CD4-positive, alpha-beta T cell treated with Interferon alpha-2 for 1 hour (primary cell): ENCODE measurements at regions not wholly inside any gene's neighbourhood (a gene's known extent, or its start where the extent isn't known, plus 50 kb on each side); places are given as distances from the start of the nearest gene placed in this dataset.

ENCODE experiments used
- DNase-seq, 2 donors: peaks; one replicate each; pipeline ENCODE4 v3.0.0-alpha.2; 2020 to 2022

DNA sequence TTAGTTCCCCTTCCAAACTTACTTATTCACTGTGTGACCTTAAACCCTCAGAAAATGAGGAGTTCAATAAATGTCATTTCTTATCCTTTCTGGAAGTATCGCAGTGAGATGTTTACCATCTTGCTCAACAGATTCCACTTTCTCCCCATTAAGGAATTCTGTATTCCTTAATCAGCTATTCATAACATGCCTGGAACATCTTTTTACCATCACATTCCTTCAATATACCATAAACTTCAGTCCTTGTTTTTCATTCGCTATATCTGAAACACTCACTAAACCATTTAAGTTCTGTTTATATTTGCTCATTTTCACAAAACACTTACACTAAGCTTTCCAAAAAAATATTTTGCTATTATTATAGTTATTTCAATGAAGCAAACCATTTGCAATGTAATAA, 1158.6 kb downstream of the CDH12 start:
- no peak for DNase-seq

DNA sequence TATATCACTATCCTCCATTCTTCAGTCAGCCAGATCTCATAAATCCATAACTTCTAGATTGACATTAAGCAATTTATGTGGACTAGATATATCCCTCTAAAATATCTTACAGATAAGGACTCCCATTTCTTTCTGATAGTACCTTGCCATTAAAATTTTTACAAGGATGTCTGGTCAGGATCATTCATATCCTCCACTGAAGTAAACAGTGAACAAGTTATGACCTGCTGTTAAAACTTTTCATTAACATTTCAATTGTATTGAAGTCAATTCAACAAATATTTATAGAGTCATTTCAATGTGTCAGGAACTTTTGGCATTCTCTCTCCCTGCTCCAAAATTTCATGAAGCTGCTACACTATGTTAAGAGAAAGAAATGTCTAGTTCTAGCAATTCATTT, 1159.6 kb downstream of the CDH12 start:
- no peak for DNase-seq

DNA sequence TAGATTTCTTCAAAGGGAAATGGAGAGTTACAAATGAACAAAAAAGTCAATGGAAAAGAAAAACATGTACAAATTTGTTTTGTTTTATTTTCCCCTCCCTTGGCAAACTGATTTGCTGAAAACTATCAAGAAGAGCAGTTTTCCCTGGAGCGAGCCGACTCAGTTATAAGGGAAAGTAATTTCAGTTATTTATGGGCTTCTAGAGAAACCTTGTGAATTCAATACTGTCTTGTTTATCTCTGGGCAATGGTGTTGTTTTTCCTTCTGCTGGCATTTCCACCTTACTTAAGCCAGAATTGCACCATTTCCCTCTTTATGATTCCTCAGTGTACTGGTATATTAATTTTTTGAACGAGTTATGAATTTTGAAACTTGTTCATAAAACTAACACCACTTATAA, 1163.6 kb downstream of the CDH12 start:
- no peak for DNase-seq

DNA sequence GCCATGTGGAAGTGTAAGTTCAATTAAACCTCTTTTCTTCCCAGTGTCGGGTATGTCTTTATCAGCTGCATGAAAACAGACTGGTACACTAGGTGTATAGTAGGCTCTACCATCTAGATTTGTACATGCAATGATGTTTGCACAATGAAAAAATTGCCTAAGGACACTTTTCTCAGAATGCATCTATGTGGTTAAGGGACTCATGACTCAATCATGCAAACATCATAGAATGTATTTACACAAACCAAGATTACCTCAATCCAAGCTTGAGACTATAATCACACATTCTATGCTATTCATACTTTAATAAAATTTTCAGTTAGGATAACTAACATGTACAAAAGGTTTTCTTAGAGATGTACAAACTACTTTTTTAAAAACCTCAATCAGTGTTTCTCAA, 1164.5 kb downstream of the CDH12 start:
- DNase-seq = no peak

DNA sequence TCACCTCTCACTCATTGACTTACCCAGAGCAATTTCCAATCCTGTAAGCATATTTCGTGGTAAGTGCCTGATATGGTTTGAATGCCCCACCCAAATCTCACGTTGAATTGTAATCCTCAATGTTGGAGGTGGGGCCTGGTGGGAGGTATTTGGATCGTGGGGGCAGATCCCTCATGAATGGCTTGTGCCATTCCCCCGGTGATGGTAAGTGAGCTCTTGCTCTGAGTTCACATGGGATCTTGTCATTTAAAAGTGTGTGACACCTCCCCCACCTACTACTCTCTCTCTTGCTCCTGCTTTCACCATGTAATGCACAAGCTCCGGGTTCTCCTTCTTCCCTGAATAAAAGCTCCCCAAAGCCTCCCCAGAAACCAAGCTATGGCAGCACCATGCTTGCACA, 1165.5 kb downstream of the CDH12 start:
- no peak for DNase-seq

DNA sequence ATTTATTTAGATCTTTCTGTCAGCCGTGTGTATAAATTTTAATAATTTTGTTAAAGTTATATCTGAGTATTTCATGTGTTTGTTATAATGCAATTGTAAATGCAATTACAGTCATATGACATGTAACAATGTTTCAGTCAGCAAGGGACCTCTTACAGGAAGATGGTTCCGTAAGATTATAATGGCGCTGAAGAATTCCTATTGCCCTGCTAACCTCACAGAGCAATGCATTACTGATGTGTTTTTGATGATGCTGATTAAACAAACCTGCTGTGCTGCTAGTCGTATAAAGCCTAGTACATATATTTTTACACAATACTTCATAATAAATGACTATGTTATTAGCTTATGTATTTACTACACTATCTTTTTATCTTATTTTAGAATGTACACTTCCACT, 1166.4 kb downstream of the CDH12 start:
- DNase-seq = no peak

DNA sequence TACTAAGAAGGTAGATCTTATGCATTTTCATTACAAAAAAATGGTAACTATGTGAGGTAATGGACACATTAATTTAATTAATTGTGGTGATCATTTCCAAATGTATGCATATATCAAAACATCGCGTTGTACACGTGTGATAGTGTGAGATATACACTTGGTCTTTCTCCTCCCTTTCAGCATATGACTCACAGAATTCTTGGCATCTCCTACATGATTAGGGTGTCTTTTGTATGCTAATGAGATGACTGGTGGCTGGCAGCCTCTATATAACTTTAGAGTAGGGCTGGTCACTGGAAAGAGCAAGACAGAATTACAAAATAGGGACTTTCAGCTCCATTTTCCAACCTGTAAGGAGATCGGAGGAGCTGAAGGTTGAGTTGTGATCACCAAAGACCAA, 1167.6 kb downstream of the CDH12 start:
- DNase-seq = no peak

DNA sequence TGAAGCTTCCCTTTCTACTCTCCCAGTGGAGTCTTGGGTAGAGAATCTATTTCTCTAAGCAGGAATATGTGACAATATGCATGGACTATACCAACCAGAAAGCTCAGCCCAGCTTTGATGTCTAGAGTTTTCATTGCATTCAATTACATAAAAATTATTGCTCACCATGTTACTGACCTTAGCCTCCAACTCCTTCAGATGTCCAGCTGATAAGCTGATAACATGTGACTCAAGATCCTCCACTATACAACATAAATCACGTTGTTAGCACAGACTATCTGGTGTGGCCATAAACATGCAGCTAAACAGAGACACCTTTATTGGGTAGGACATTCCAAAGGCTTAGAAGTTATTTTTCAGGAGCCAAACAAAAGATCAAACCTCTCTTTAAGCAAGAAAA, 1168.2 kb downstream of the CDH12 start:
- no peak for DNase-seq

DNA sequence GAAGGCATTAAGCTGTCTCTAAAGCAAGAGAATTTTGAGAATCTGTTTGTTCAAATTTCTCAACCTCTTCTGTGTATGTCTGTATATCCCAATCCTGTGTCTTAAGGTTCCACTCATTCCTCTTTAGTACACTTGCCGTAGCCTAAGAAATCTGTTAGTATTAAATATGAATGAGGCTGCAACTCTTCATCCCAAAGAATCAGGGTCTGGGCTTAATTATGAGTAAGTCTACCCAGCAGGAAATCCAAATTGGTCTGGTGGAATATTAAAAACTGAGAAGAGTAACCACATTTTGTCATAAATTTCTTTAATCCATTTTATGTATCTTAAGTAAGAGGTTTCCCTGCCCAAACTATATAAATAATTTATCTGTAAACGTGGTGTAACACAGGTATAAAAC, 1171.2 kb downstream of the CDH12 start:
- no peak for DNase-seq

DNA sequence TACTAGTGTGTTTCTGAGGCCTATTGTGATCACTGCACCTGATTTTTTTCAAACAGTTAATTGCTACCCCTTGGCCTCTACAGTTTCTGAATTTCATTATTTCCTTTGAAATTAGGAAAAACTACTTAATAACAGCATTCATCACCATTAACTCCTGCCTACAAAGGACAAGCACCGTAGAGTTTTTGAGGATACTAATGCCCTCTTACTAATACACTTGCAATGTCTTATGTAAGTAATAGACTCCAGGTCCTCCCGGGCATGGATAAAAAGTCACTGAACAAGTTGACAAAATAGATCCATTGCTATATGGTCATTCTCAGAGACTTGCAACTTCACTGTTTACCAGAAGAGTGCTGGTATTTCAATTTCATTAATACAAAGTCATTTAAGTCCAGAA, 1172.5 kb downstream of the CDH12 start:
- DNase-seq = no peak

DNA sequence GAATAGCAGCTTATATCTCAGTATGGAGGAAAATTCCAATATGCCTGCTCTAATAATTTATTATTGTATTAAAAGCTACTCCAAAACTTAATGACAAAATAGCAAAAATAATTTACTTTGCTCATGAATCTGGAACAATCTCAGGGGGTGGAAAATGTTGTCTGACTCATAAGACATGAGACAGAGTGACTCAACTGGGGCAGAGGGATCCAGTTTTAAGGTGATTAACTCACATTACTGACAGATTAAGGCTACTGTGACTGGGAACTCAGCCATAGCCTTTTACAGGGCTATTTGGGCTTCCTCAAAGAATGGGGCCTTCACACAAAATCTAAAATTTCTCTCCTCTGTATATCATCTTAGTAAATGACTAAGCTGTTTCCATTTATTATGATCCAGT, 1172.9 kb downstream of the CDH12 start:
- DNase-seq = no peak

DNA sequence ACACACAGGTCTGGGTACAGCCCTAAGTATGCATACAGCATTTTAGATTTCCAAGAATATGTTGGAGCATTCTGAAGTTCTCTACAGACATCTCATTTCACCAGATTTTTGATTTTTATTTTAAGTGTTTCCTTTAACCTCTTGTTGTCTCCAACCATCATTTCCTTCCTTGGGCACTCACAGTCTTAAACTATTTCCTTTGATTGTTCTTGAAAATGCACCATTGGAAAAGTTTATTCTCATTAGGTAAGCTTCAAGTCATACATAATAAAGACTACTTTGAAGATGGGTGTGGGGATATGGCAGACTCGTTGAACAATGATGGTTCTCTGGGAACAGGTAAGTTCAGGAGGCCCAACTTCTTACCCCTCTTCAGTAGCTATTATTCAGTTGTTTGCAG, 1174.6 kb downstream of the CDH12 start:
- DNase-seq = no peak

DNA sequence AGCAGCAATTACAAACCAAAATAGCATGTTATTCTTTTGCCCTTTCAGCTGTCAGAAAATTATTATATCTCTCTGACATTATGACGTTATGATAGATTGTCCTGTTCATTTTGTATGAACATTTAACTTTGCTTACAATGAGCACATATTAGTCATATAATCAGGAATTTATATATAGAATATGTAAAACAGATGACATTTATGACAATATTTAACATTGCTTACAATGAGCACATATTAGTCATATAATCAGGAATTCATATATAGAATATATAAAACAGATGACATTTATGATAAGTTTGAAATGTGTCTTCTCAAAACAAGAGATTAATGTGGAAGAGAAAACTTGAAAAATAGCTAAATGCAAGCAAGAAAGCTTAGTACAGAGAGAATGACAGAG, 1180.2 kb downstream of the CDH12 start:
- DNase-seq = no peak

DNA sequence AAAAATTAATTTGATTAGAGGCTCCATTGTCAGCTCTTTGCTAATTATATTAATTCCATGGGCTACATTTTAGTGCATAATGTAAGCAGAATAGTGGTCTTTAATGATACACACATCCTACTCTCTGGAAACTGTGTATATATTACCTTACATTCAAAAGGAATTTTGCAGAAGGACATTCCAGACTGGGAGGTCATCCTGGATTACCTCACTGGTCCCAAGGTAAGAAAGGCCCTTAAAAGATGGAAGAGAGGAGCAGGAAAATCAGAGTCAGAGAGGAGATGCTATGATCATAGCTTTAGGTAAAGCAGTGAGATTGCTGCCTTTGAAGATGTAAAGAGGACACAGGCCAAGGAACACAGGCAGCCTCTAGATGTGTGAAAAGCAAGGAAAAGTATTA, 1180.8 kb downstream of the CDH12 start:
- DNase-seq = no peak

DNA sequence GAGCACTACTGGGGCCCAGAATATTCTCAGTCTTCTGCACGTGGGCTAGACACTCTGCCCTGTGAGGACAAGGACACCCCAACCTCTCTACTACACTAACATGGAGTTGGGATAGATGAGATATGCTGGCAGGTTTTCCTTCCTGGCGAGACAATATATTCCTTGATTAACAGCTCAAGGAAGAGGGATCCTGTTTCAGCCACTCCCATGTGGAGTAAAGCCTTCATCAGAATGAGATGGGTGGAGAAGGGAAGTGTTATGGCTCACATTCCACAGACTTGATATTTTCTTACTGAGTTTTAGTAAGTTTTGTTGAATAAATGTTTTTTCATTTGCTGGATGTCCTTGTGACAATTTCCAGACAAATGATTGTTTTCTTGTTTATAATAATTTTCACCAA, 1187.6 kb downstream of the CDH12 start:
- no peak for DNase-seq

DNA sequence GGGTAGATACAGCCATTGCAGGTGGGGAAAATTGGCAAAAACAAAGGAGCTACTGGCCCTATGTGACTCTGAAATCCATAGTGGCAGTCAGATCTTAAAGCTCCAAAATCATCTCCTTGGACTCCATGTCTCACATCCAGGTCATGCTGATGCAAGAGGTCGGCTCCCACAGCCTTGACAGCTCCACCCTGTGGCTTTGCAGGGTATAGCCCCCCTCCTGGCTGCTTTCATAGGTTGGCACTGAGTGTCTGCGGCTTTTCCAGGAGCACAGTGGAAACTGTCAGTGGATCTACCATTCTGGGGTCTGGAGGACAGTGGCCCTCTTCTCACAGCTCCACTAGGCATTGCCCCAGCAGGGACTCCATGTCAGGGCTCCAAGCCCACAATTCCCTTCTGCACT, 1190.1 kb downstream of the CDH12 start:
- DNase-seq = no peak

DNA sequence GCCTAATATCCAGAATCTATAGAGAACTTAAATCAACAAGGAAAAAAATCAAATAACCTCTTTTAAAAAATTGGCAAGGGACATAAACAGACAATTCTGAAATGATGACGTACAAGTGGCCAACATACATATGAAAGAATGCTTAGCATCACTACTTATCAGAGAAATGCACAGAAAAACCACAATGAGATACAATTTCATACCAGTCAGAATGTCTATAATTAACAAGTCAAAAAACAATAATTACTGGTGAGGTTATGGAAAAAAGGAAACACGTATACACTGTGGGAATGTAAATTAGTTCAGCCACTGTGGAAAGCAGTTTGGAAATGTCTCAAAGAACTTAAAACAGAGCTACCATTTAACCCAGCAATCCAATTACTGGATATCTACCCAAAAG, 1192.0 kb downstream of the CDH12 start:
- DNase-seq = no peak

DNA sequence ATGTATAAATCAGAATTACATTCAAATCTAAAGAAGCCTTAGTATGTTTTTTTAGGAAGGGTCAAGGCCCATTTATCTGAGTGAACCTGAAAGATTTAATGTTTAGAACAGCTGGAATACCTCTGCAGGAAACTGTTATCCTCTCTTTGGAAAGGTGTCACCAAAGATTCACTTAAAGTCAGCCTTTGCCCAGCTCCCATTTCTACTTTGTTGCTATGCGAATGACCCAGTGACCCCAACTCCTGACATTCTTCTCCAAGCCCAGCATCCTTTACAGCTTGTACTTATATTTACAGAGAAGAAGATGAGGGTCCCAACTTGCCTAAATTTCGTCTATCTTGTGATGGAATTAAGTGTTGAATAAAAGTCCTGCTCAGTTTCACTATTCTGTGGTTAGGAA, 1198.6 kb downstream of the CDH12 start:
- DNase-seq = no peak

DNA sequence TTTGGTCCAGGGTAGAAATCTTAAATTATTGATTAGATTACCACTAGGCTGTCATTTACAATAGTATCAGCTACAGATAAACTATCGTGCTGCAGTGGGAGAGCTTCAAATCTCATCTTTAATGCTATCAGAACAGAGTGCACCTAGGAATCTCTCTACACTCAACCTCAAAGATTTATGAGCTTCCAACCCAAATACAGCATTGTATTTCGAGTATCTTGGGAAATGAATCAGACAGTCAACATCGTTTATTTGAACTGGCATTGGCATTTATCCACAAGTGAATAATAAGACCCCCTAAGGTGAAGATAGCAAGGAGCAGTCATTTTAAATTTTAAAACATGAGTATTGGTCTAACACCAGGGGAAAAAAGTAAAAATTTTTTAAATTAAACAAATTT, 1203.2 kb downstream of the CDH12 start:
- no peak for DNase-seq

DNA sequence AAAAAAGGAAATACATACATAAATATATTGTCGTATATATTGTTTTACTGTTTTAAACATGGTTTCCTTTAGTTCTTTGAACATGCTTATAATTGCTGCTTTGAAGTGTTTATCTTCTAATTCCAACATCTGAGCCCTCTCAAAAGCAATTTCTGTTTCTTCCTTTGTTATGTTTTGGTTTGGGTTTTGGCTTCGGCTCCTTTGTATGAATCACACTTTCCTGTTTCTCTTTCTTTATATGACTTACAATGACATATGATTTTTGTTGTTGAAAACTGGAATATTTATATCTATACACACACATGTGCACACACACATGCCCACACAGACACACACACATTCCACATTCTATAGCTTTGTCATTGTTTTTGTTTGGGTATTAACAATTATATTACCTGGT, 1206.7 kb downstream of the CDH12 start:
- no peak for DNase-seq

DNA sequence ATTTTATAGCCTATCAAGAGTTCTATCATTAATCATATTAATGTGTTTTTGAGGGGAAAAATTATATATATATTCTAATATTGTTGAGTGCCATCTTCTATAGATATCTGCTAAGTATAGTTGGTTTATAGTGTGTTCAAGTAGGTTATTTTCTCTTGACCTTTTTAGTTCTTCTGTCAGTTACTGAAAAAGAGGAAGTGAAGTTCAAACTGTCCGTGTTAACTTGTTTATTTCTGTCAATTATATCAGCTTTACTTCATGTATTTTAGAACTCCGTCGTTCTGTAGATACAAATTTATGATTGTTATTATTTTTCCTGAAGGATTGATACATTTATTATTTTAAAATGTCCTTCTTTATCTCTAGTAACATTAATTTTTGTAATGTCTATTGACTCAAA, 1209.1 kb downstream of the CDH12 start:
- no peak for DNase-seq

DNA sequence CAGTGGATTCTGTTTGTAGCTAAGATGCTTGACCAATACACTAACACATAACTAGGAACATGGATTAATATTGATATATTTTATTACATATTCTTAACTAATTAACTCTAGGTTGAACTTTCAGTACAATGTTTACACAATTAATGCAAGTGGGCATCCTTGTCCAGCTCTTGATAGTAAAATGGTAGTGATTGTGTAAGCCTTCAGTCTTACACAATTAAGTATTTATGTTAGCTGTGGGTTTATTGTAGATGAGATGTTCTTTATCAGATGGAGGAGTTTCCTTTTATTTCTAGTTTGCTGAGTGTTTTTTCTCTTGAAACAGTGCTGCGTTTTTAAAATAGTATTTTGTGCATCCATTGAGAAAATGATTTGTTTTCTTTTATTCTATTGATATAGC, 1210.8 kb downstream of the CDH12 start:
- DNase-seq = no peak

DNA sequence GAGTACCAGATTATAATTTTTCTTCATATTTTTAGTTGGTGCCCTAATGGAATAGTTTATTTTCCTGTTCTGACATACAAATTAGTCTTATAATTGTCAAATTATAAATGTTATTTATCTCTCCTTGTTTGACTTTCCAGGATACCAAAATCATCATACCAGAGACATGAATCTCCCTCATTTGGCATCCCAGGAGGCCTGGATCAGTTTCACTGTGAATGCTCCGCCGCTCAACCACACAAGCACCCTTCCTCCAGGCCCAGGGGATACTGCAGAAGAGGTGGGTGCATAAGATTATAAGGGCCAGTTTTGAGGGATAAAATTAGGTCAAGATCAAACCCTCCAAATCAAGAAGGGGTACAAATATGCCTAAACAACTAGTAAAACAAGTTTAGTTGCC, 1229.3 kb downstream of the CDH12 start:
- no peak for DNase-seq

DNA sequence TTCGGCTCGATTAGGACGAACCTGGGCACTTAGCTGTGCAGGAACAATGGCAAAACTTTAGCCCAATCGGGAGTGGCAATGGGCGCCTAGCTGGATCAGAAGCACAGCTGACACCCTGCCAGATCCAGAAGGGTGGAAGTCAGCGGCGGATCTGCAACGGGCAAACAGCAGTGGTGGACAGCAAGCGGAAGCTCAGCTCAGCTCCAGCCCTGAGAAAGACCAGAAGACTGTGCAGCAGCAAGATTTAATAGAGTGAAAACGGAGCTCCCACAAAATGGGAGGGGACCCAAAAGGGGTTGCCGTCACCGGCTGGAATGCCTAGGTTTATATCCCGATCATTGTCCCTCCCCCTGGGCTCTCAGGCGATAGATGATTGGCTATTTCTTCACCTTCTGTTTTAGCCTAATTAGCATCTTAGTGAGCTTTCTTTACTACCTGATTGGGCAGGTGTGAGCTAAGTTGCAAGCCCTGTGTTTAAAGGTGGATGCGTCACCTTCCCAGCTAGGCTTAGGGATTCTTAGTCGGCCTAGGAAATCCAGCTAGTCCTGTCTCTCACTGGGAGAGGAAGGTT, 1237.9 kb downstream of the CDH12 start:
- DNase-seq = no peak

DNA sequence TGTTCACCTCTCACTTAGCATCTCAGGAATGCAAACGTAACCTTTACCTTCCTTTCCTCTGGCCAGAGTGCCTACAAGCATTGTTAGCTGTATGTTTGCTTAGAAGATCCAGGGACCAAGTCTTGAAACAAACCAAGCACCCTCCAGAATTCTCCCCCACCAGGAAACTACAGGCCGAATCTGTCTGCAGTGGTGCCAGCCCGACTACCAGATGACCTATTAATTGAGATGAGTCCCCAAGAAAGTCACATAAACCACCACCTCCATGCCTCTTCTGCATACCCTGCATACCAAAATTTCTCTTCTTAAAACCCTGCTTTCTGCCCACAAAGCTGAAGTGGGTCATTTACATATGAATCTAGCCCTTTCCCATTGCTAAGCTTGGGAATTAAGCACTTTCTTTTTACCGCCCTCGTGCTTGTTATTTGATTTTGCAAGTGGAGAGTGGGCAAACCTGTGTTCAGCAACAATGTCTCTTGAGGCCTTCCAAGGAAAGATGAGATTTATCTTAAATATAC, 1239.1 kb downstream of the CDH12 start:
- no peak for DNase-seq

DNA sequence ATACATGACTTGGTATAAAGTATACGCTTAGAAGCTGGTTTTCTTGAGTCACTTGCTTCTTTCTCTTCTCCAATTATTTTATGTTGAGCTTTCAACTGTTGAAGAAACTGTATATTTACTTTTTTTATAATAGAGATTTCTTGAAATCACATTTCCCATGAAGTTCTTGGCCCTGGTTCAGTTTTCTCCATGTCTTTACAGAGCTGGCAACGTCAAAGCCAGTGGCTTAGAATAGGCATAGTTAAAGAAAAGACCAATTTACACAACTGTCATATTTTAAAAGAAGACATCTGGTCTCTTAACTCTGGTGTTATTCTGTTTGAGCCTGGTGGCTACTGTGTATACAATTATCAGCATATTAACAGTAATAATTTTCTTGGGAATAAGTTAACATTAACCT, 1249.3 kb downstream of the CDH12 start:
- DNase-seq = no peak
